Stomach (tissue), 8 donors: ENCODE measurements at regions not wholly inside any gene's neighbourhood (a gene's known extent, or its start where the extent isn't known, plus 50 kb on each side); places are given as distances from the start of the nearest gene placed in this dataset.

Experiments
- DNase-seq, 2 donors: peaks; one replicate each; pipeline versions ENCODE4 v3.0.0 to v3.0.0-alpha.2; 2013 to 2019
- H3K27ac ChIP-seq, 5 donors: fragments of 200-600 bp in 4 of 5; sonication (generic) in 4 of 5; one replicate each; pipeline ENCODE4 v1.5.1; 2013 to 2019; ENCODE audit warnings: mild to moderate bottlenecking in 1 of 5, moderate library complexity in 1 of 5
- H3K27me3 ChIP-seq, 3 donors: fragments of 200-600 bp; sonication (generic); one replicate each; pipeline ENCODE4 v1.5.1; 2017 to 2019; ENCODE audit warnings: mixed run types in 1 of 3
- H3K36me3 ChIP-seq, 4 donors: fragments of 200-600 bp; sonication (generic); 1 replicate in 3 of 4; 2 replicates in 1 of 4; pipeline ENCODE4 v1.5.1; 2016 to 2019
- H3K4me1 ChIP-seq, 4 donors: fragments of 200-600 bp; sonication (generic); one replicate each; pipeline ENCODE4 v1.5.1; 2016 to 2019
- H3K4me3 ChIP-seq, 4 donors: fragments of 200-600 bp; sonication (generic) in 3 of 4; one replicate each; pipeline ENCODE4 v1.5.1; 2016 to 2019; ENCODE audit warnings: mild to moderate bottlenecking in 1 of 4
- H3K9me3 ChIP-seq, 4 donors: fragments of 200-600 bp; sonication (generic); one replicate each; pipeline ENCODE4 v1.5.1; 2016 to 2019
- CTCF ChIP-seq, 7 experiments: fragments of 450-650 bp in 4 of 7; fragments of 200-600 bp in 3 of 7; sonication (generic) in 3 of 7; IDR thresholded peaks; one replicate each; pipeline ENCODE4 v1.5.1; 2016 to 2019; ENCODE audit warnings: antibody characterized with exemption in 7 of 7, control low read depth in 2 of 7, mild to moderate bottlenecking in 1 of 7
- EP300 ChIP-seq: sonication (generic); formaldehyde crosslinking; IDR thresholded peaks from one replicate; pipeline ENCODE4 v1.6.1; 2017; ENCODE audit warnings: antibody characterized with exemption
- POLR2A ChIP-seq, 4 donors: fragments of 450-650 bp; IDR thresholded peaks; one replicate each; pipeline ENCODE4 v1.6.1; 2016; ENCODE audit warnings: antibody characterized with exemption in 4 of 4, control low read depth in 2 of 4, mild to moderate bottlenecking in 1 of 4, moderate library complexity in 1 of 4
- POLR2AphosphoS5 ChIP-seq, 3 donors: sonication (generic); formaldehyde crosslinking; IDR thresholded peaks; one replicate each; pipeline ENCODE4 v1.6.1; 2016; ENCODE audit warnings: antibody characterized with exemption in 3 of 3
- WGBS, 5 donors: extraction: QIAGEN DNeasy Blood & Tissue Kit in 3 of 5; methylation state at CpG; one replicate each; pipeline versions ENCODE4 v1.1.5 to v1.1.7; 2013 to 2018; 5-methylcytosine and 5-hydroxymethylcytosine counted together
- intact Hi-C: fragments of 100-400 bp; cut with DNase I; formaldehyde crosslinking; loops from one replicate; pipeline ENCODE4 v1.15.1; 2023; ENCODE audit warnings: low total_unique reads
- donor health status: healthy with polysubstance abuse.
- donor health status: Bipolar disorder and iron deficiency.
- donor health status: healthy.

DNA sequence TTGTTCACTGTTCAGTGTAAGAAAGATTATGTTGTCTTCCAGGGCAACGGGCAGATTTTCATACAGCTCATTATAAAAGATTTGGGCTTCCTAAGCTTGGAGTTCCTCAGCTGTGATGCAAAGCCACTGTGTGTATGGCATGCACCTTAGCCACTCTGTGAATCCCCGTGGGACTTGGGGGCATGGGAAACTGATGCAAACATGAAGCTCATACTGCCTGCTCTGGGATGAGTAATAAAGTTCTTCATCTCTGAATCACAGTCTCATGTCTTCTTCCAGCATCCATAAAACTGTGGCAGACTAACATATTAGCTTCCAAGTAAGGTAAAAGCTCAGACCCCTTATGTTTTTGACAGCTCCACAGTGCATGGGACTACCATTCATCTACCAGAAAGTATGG, 154.3 kb upstream of the RORA start:
- TF ChIP-seq POLR2A (IDR thresholded peaks at IDR 0.05) (no peak), EP300 (no peak), CTCF (IDR thresholded peaks at IDR 0.05) (no peak), POLR2AphosphoS5 (IDR thresholded peaks at IDR 0.05) (no peak)
- Histone ChIP-seq H3K4me1 (no peaks in the 10 kb centered on the region), H3K4me3 (no peak overlapping the region), H3K36me3 (no peaks in the 10 kb centered on the region), H3K27me3 (no peaks in the 10 kb centered on the region), H3K27ac (no peak overlapping the region), H3K9me3 (no peaks in the 10 kb centered on the region)
- 61 to 85% (median 75%) methylated on average over 2 of the region's 2 CpGs for WGBS, 5 donors
- no peak for DNase-seq
- intact Hi-C loops: no loop called here

GRCh38 chr15:61382927-61383326, 153.8 kb upstream of the RORA start:
- H3K27ac ChIP-seq: no peak overlapping the region
- no peak overlapping the region for H3K4me3 ChIP-seq
- WGBS, 5 donors: 61 to 84% (median 78%) methylated on average over 1 of the region's 1 CpG
- H3K4me1 ChIP-seq: no peaks in the 10 kb centered on the region
- H3K27me3 ChIP-seq: no peaks in the 10 kb centered on the region
- H3K36me3 ChIP-seq: no peaks in the 10 kb centered on the region
- intact Hi-C loops: no loop called here
- no peaks in the 10 kb centered on the region for H3K9me3 ChIP-seq
- no peak for DNase-seq
- TF ChIP-seq POLR2A (IDR thresholded peaks at IDR 0.05) (no peak), EP300 (no peak), POLR2AphosphoS5 (IDR thresholded peaks at IDR 0.05) (no peak), CTCF (IDR thresholded peaks at IDR 0.05) (no peak)

DNA sequence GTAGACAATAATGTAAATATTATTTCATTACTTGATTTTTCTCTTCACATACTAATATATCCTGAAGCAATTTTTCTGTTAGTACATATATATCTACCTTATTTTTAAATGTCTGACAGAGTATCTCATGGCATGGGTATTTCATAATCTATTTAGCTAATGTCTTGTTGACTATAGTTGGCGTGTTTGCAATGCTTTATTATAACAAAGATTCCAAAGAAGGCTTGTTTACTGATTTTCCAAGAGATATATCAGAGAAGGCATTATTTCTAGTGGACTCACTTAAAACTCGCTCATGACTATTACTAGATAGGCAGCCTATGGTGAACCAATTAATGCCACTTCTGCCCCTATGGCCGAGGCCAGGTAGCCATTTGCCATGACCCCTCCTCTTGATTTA, 152.4 kb upstream of the RORA start:
- no peaks in the 10 kb centered on the region for H3K4me1 ChIP-seq
- no peak overlapping the region for H3K4me3 ChIP-seq
- no peak overlapping the region for H3K27ac ChIP-seq
- H3K27me3 ChIP-seq: no peaks in the 10 kb centered on the region
- intact Hi-C loops: no loop called here
- no peak for DNase-seq
- no peaks in the 10 kb centered on the region for H3K9me3 ChIP-seq
- WGBS, 5 donors: 63 to 78% (median 73%) methylated on average over 3 of the region's 3 CpGs
- H3K36me3 ChIP-seq: no peaks in the 10 kb centered on the region
- TF ChIP-seq POLR2AphosphoS5 (IDR thresholded peaks at IDR 0.05) (no peak), CTCF (IDR thresholded peaks at IDR 0.05) (no peak), EP300 (no peak), POLR2A (IDR thresholded peaks at IDR 0.05) (no peak)

DNA sequence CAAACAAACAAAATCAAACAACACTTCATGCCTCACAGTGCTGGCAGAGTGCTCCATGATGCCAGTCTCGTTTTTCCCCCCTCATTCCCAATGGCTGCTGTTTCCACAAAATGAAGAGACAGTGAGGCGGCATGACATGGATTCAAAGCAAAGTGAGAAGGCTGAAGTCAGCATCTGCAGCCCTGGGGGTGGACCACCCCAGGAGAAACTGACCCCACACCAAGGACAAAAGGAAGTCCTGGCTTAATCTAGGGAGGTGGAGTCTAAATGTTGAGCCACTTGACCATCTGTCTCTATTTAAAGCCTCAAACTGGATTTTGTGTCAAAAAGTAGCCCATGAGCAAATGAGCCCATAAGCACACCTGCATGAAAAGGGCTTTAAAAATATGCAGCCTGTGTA, 151.2 kb upstream of the RORA start:
- Histone ChIP-seq H3K4me3 (no peak overlapping the region), H3K4me1 (no peaks in the 10 kb centered on the region), H3K27ac (no peak overlapping the region), H3K36me3 (no peaks in the 10 kb centered on the region), H3K9me3 (no peaks in the 10 kb centered on the region), H3K27me3 (no peaks in the 10 kb centered on the region)
- TF ChIP-seq CTCF (IDR thresholded peaks at IDR 0.05) (no peak), EP300 (no peak), POLR2A (IDR thresholded peaks at IDR 0.05) (no peak), POLR2AphosphoS5 (IDR thresholded peaks at IDR 0.05) (no peak)
- 57 to 75% (median 63%) methylated on average over 2 of the region's 2 CpGs for WGBS, 5 donors
- no peak for DNase-seq
- intact Hi-C loops: no loop called here
